Stimulated activated naive CD8-positive, alpha-beta T cell treated with anti-CD3 and anti-CD28 coated beads, Interleukin-15, Interleukin-2, amounts not matched to agents 100 U/mL and 50 U/mL, for 24 hours (primary cell): ENCODE measurements at regions not wholly inside any gene's neighbourhood (a gene's known extent, or its start where the extent isn't known, plus 50 kb on each side); places are given as distances from the start of the nearest gene placed in this dataset.
A peak's percentile ranks its signal among the peaks of the same experiment; 100 is the strongest.

ENCODE experiments used
- ATAC-seq: fragments of 150-1000 bp; cut with Tn5 transposase; one replicate; pipeline ENCODE4 v1.10.0; 2021
- DNase-seq: peaks from one replicate; pipeline ENCODE4 v3.0.0; 2021

GRCh38 chr11:42482822-42483221 is 829.0 kb upstream of the API5 start:
- ATAC-seq (no peak), DNase-seq (no peak)

- ATAC-seq (no peak), DNase-seq (no peak)
Measured at GRCh38 chr11:42490506-42490905, 821.3 kb upstream of the API5 start.

- ATAC-seq (no peak), DNase-seq (no peak)
Measured at GRCh38 chr11:42494459-42494858, 817.3 kb upstream of the API5 start.

- DNase-seq, result no peak
- no peak for ATAC-seq
Measured at GRCh38 chr11:42498971-42499370, 812.8 kb upstream of the API5 start.

- no peak for ATAC-seq
- DNase-seq, result no peak
Measured at GRCh38 chr11:42502151-42502550, 809.6 kb upstream of the API5 start.

- ATAC-seq (no peak), DNase-seq (no peak)
Measured at GRCh38 chr11:42521994-42522393, 789.8 kb upstream of the API5 start.

- peak; percentile 30 for DNase-seq
- ATAC-seq, result no peak
Measured at GRCh38 chr11:42524534-42525227, 787.1 kb upstream of the API5 start.

- ATAC-seq (no peak), DNase-seq (no peak)
Measured at GRCh38 chr11:42526426-42526825, 785.4 kb upstream of the API5 start.

GRCh38 chr11:42528471-42528870 is 783.3 kb upstream of the API5 start:
- DNase-seq (no peak), ATAC-seq (no peak)

GRCh38 chr11:42528911-42529310 is 782.9 kb upstream of the API5 start:
- no peak for DNase-seq
- ATAC-seq, result no peak

GRCh38 chr11:42536611-42537360 is 775.0 kb upstream of the API5 start:
- no peak for ATAC-seq
- no peak for DNase-seq

- no peak for DNase-seq
- no peak for ATAC-seq
Measured at GRCh38 chr11:42542336-42542735, 769.5 kb upstream of the API5 start.

- no peak for ATAC-seq
- DNase-seq, result no peak
Measured at GRCh38 chr11:42543844-42544419, 767.9 kb upstream of the API5 start.

GRCh38 chr11:42544726-42545125 is 767.1 kb upstream of the API5 start:
- DNase-seq (no peak), ATAC-seq (no peak)

GRCh38 chr11:42545954-42546353 is 765.8 kb upstream of the API5 start:
- no peak for ATAC-seq
- no peak for DNase-seq

GRCh38 chr11:42552786-42553185 is 759.0 kb upstream of the API5 start:
- DNase-seq (no peak), ATAC-seq (no peak)

GRCh38 chr11:42555190-42555589 is 756.6 kb upstream of the API5 start:
- ATAC-seq (no peak), DNase-seq (no peak)

- no peak for DNase-seq
- no peak for ATAC-seq
Measured at GRCh38 chr11:42571131-42571877, 740.5 kb upstream of the API5 start.

- ATAC-seq (no peak), DNase-seq (no peak)
Measured at GRCh38 chr11:42571878-42572610, 739.8 kb upstream of the API5 start.

GRCh38 chr11:42576318-42576717 is 735.5 kb upstream of the API5 start:
- ATAC-seq (no peak), DNase-seq (no peak)

- DNase-seq (no peak), ATAC-seq (no peak)
Measured at GRCh38 chr11:42589286-42589685, 722.5 kb upstream of the API5 start.

GRCh38 chr11:42591841-42592240 is 720.0 kb upstream of the API5 start:
- ATAC-seq, result no peak

More at GRCh38 chr11:42591841-42592240, 720.0 kb upstream of the API5 start:
- DNase-seq, result no peak
